ENCODE measurements at regions not wholly inside any gene's neighbourhood (a gene's known extent, or its start where the extent isn't known, plus 50 kb on each side); places are given as distances from the start of the nearest gene placed in this dataset.

- TF ChIP-seq CTCF (IDR thresholded peaks at IDR 0.05; ENCODE audit: extremely low read depth in 1 of 2, insufficient read depth in 1 of 2, low read depth in 1 of 2, low read length in 2 of 2) (no peak), POLR2AphosphoS5 (IDR thresholded peaks at IDR 0.05; ENCODE audit: insufficient read depth, low read depth, low read length) (no peak), EZH2 (IDR thresholded peaks at IDR 0.05; ENCODE audit: borderline replicate concordance, low read depth, low read length, severe bottlenecking) (no peak), POLR2A (IDR thresholded peaks at IDR 0.05; ENCODE audit: low read depth, low read length) (no peak)
Observed at GRCh38 chr2:239728751-239729150, 296.4 kb downstream of the NDUFA10 start.
